Liver (tissue), 3 donors: ENCODE measurements at regions not wholly inside any gene's neighbourhood (a gene's known extent, or its start where the extent isn't known, plus 50 kb on each side); places are given as distances from the start of the nearest gene placed in this dataset.

Experiments
- CTCF ChIP-seq: fragments of 150-350 bp; IDR thresholded peaks from 2 replicates; pipeline ENCODE4 v1.5.1; 2017; ENCODE audit warnings: improper control_type of control experiment, low read depth, low read length; ENCODE audit not compliant: missing input control
- RAD21 ChIP-seq, 2 donors: IDR thresholded peaks; 2 replicates each; pipeline ENCODE4 v1.6.1; 2016; ENCODE audit warnings: antibody characterized with exemption in 2 of 2, mild to moderate bottlenecking in 2 of 2
- SP1 ChIP-seq: IDR thresholded peaks from 2 replicates; pipeline ENCODE4 v1.6.1; 2018; ENCODE audit warnings: antibody characterized with exemption, mild to moderate bottlenecking
- TAF1 ChIP-seq: conservative IDR thresholded peaks from 2 replicates; pipeline ENCODE4 v1.6.1; 2016; ENCODE audit warnings: antibody characterized with exemption, mild to moderate bottlenecking
- TF ChIP-seq, protein P1 (sequence below): IDR thresholded peaks from 2 replicates; pipeline ENCODE4 v1.6.1; 2016; ENCODE audit warnings: antibody characterized with exemption, mild to moderate bottlenecking
- donor health status: healthy.
- donor health status: healthy.

- TF ChIP-seq RAD21 (IDR thresholded peaks at IDR 0.05) = no peak
- no peak for TF ChIP-seq CTCF
- no peak for TF ChIP-seq SP1
- TF ChIP-seq, protein P1, sequence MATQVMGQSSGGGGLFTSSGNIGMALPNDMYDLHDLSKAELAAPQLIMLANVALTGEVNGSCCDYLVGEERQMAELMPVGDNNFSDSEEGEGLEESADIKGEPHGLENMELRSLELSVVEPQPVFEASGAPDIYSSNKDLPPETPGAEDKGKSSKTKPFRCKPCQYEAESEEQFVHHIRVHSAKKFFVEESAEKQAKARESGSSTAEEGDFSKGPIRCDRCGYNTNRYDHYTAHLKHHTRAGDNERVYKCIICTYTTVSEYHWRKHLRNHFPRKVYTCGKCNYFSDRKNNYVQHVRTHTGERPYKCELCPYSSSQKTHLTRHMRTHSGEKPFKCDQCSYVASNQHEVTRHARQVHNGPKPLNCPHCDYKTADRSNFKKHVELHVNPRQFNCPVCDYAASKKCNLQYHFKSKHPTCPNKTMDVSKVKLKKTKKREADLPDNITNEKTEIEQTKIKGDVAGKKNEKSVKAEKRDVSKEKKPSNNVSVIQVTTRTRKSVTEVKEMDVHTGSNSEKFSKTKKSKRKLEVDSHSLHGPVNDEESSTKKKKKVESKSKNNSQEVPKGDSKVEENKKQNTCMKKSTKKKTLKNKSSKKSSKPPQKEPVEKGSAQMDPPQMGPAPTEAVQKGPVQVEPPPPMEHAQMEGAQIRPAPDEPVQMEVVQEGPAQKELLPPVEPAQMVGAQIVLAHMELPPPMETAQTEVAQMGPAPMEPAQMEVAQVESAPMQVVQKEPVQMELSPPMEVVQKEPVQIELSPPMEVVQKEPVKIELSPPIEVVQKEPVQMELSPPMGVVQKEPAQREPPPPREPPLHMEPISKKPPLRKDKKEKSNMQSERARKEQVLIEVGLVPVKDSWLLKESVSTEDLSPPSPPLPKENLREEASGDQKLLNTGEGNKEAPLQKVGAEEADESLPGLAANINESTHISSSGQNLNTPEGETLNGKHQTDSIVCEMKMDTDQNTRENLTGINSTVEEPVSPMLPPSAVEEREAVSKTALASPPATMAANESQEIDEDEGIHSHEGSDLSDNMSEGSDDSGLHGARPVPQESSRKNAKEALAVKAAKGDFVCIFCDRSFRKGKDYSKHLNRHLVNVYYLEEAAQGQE = no peak
- TF ChIP-seq TAF1 = no peak
These were observed 230.4 kb downstream of the ARRDC4 start for GRCh38 chr15:98190914-98191313.
